Adrenal gland (tissue), 9 donors: ENCODE measurements at regions not wholly inside any gene's neighbourhood (a gene's known extent, or its start where the extent isn't known, plus 50 kb on each side); places are given as distances from the start of the nearest gene placed in this dataset.

ENCODE experiments used
- DNase-seq, 7 donors: peaks; one replicate each; pipeline ENCODE4 v3.0.0-alpha.2; 2019 to 2020
- H3K27ac ChIP-seq, 5 donors: fragments of 200-600 bp; sonication (generic) in 4 of 5; 1 replicate in 3 of 5; 2 replicates in 2 of 5; pipeline versions ENCODE4 v1.5.1 to v1.8.0; 2016 to 2020; ENCODE audit warnings: mild to moderate bottlenecking in 1 of 5
- H3K27me3 ChIP-seq: fragments of 200-600 bp; 2 replicates; pipeline ENCODE4 v1.8.0; 2021
- H3K36me3 ChIP-seq, 2 donors: fragments of 200-600 bp; replicated peaks in 1 of 2; 1 replicate in 1 of 2; 2 replicates in 1 of 2; pipeline versions ENCODE4 v1.5.1 to v1.8.0; 2018 to 2022
- H3K4me1 ChIP-seq, 2 donors: fragments of 200-600 bp; replicated peaks in 1 of 2; 1 replicate in 1 of 2; 2 replicates in 1 of 2; pipeline versions ENCODE4 v1.5.1 to v1.8.0; 2018 to 2021
- H3K4me3 ChIP-seq, 4 donors: fragments of 200-600 bp; sonication (generic) in 3 of 4; one replicate each; pipeline ENCODE4 v1.5.1; 2016 to 2018
- H3K9me3 ChIP-seq, 3 donors: fragments of 200-600 bp; sonication (generic) in 1 of 3; replicated peaks in 1 of 3; 1 replicate in 2 of 3; 2 replicates in 1 of 3; pipeline versions ENCODE4 v1.5.1 to v1.8.0; 2016 to 2021
- CTCF ChIP-seq, 6 experiments: fragments of 450-650 bp in 4 of 6; fragments of 200-600 bp in 2 of 6; sonication (generic) in 1 of 6; IDR thresholded peaks; 1 replicate in 5 of 6; 2 replicates in 1 of 6; pipeline versions ENCODE4 v1.5.1 to v1.8.0; 2016 to 2021; ENCODE audit warnings: antibody characterized with exemption in 6 of 6, mild to moderate bottlenecking in 2 of 6, moderate library complexity in 1 of 6
- POLR2A ChIP-seq, 2 donors: fragments of 450-650 bp; IDR thresholded peaks; one replicate each; pipeline ENCODE4 v1.6.1; 2017; ENCODE audit warnings: antibody characterized with exemption in 2 of 2, mild to moderate bottlenecking in 2 of 2, moderate library complexity in 1 of 2
- WGBS, 4 donors: extraction: QIAGEN DNeasy Blood & Tissue Kit in 2 of 4; methylation state at CpG; one replicate each; pipeline versions ENCODE4 v1.1.5 to v1.1.7; 2013 to 2017; 5-methylcytosine and 5-hydroxymethylcytosine counted together
- intact Hi-C, 2 donors: fragments of 100-400 bp; cut with DNase I; formaldehyde crosslinking; loops; one replicate each; pipeline versions ENCODE4 v1.14.1 to v1.15.0; 2022 to 2023
- donor health status: healthy with polysubstance abuse.
- donor health status: Bipolar disorder and iron deficiency.
- donor health status: DM: yes; HTN: yes; CAD: no.
- donor health status: DM: no; HTN: no; CAD: no.
- donor health status: DM: no; HTN: no; CAD: no.

- intact Hi-C loops, result no loop called here
- Histone ChIP-seq H3K4me1 (no peaks in the 10 kb centered on the region), H3K27ac (no peak overlapping the region), H3K9me3 (no peaks in the 10 kb centered on the region), H3K36me3 (no peaks in the 10 kb centered on the region), H3K4me3 (no peak overlapping the region), H3K27me3 (no peaks in the 10 kb centered on the region)
- TF ChIP-seq POLR2A (IDR thresholded peaks at IDR 0.05) (no peak), CTCF (IDR thresholded peaks at IDR 0.05) (no peak)
- DNase-seq, result no peak
Measured at GRCh38 chr2:23157812-23158211, 227.2 kb upstream of the KLHL29 start.

- no peak for TF ChIP-seq CTCF (IDR thresholded peaks at IDR 0.05)
- TF ChIP-seq POLR2A (IDR thresholded peaks at IDR 0.05), result no peak
- WGBS, 4 donors, result 56 to 84% (median 75%) methylated on average over 2 of the region's 2 CpGs
- Histone ChIP-seq H3K9me3 (no peaks in the 10 kb centered on the region), H3K36me3 (no peaks in the 10 kb centered on the region), H3K27me3 (no peaks in the 10 kb centered on the region), H3K4me1 (no peaks in the 10 kb centered on the region), H3K27ac (no peak overlapping the region), H3K4me3 (no peak overlapping the region)
- intact Hi-C loops, result no loop called here
- DNase-seq, result no peak
Measured at GRCh38 chr2:23158306-23158705, 226.7 kb upstream of the KLHL29 start.

DNA sequence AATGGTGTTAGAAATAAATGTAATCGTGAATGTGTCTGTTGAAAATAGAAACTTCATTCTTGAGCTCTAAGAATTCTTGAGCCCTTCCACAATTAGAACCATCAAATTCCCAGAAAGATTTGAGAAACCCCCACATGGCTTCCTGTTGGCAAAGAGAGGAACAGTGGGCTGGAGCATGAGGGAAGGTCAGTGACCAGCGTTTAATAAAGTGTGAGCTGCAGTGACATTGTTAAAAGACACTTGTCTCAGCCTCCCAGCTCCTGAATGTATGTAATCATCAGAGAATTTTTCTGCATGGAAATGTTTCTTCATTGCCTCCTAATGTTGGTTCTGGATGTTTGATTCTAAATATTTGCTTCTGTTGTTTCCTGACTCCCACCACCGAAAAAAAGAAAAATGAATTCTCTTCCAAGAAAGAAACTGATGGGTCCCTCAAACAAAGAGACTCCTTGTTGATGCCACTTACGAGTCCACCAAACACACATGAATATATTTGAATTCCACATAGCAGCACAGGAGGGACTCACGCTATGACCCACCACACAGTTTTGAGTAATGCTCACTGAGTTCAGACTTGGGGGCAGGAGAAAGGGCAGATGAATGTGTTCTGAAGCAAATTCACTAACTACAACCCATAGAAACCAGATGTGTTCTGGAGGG, 225.1 kb upstream of the KLHL29 start:
- intact Hi-C loops, result no loop called here
- WGBS, 4 donors, result 51 to 59% (median 56%) methylated on average over 5 of the region's 5 CpGs
- H3K36me3 ChIP-seq, result no peaks in the 10 kb centered on the region
- no peak for TF ChIP-seq CTCF (IDR thresholded peaks at IDR 0.05)
- TF ChIP-seq POLR2A (IDR thresholded peaks at IDR 0.05), result no peak
- H3K9me3 ChIP-seq, result no peaks in the 10 kb centered on the region
- no peak for DNase-seq
- no peaks in the 10 kb centered on the region for H3K4me1 ChIP-seq
- H3K4me3 ChIP-seq, result no peak overlapping the region
- no peaks in the 10 kb centered on the region for H3K27me3 ChIP-seq
- H3K27ac ChIP-seq, result no peak overlapping the region

DNA sequence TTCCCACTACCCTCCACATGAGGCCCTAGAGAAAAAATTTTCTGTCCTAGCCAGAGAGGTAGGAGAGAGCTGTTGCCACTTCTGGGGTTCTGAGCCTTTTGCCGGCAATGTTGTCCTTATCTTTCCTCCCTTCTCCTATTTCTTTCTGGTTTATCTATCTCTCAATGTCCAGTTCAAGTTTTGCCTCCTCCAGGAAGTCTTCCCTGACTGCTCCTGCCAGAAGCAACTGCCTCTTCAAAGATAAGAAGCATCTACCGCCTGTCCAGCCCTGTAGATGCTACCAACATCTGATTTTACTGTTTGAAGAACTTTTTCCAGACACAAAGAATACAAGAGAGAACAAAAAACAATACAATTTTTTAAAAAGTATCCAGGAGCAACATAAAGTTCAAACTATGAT, 220.8 kb upstream of the KLHL29 start:
- Histone ChIP-seq H3K27me3 (no peaks in the 10 kb centered on the region), H3K9me3 (no peaks in the 10 kb centered on the region), H3K27ac (no peak overlapping the region), H3K36me3 (no peaks in the 10 kb centered on the region), H3K4me1 (no peaks in the 10 kb centered on the region), H3K4me3 (no peak overlapping the region)
- WGBS, 4 donors, result 66 to 81% (median 74%) methylated on average over 2 of the region's 2 CpGs
- intact Hi-C loops, result no loop called here
- DNase-seq, result no peak
- no peak for TF ChIP-seq POLR2A (IDR thresholded peaks at IDR 0.05)
- TF ChIP-seq CTCF (IDR thresholded peaks at IDR 0.05), result no peak
